Stimulated activated CD4-positive, alpha-beta T cell treated with anti-CD3 and anti-CD28 coated beads, Interleukin-1b, Interleukin-23, amount 100 ng/mL, for 4 hours (primary cell): ENCODE measurements at regions not wholly inside any gene's neighbourhood (a gene's known extent, or its start where the extent isn't known, plus 50 kb on each side); places are given as distances from the start of the nearest gene placed in this dataset.
"Not testable (repeated sequence)": the region's sequence is repeated elsewhere in the genome, so short reads cannot be mapped to it uniquely, and the experiment has no call there.

Experiments used
- DNase-seq, 2 donors: peaks; one replicate each; pipeline ENCODE4 v3.0.0-alpha.2; 2020; ENCODE audit warnings: low read depth in 2 of 2

DNA sequence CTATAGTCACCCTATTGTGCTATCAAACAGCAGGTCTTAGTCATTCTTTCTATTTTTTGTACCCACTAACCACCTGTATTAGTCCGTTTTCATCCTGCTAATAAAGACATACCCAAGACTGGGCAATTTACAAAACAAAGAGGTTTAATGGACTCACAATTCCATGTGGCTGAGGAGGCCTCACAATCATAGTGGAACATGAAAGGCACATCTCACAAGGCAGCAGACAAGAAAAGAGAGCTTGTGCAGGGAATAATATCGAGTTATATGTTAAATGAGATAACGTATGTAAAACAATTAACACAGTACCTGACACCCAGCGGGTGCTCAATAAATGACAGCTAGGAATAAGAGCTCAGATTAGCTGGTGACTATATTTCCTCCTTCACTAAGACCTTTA, 88.1 kb upstream of the WDR44 start:
- no peak for DNase-seq

DNA sequence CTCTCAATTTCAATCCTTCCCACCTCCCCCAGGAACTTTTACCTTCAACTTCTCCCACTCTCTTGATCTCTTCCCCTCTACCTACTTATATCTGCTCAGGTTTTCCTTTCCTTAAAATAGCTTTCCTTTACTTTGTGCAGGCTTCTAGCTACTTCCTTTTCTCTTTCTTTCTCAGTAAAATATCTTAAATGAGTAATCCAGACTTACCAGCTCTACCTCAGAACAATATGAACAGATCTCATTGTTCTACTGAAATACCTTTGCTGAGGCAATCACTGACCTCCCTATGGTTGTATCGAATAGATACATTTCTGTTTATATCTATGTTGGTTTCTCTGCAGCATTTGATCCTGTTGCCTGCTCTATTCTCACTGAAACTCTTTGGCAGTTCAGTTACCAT, 86.7 kb upstream of the WDR44 start:
- no peak for DNase-seq

DNA sequence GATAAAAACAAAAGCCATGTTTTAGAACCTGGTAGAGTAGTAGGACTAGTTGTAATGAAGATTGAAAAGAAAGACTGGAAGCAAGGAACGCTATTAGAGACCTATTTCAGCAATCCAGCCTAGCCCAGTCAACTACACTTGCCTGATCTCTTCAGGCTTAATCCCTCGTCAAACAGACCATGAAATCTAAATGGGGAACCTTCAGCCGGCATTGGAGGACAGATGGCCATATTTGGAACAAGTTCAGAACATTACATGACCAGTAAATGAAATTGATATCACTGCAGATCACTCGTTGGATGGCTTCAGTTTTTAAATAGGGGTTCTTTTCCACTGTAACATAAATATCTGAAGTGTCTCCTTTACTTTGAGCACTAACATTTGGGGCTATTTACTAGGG, 84.8 kb upstream of the WDR44 start:
- DNase-seq: no peak

DNA sequence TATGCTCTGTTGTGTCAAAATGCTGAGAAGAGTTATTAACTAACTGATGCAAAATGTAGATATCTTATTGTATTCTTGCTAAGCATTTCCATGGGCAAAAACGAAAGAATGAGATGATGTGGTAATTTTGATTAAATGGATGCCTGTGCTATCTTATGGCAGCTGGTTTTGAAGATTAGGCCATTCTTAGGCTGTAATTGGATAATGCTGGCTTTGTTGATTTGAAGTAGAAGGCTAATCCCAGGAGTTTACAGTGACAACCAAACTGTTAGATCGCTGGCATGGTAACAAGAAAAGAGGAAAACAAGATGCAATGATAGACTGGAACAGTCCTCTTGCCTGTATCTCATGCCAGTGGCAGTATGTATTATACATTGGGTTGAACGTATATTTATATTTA, 74.1 kb upstream of the WDR44 start:
- DNase-seq: no peak

DNA sequence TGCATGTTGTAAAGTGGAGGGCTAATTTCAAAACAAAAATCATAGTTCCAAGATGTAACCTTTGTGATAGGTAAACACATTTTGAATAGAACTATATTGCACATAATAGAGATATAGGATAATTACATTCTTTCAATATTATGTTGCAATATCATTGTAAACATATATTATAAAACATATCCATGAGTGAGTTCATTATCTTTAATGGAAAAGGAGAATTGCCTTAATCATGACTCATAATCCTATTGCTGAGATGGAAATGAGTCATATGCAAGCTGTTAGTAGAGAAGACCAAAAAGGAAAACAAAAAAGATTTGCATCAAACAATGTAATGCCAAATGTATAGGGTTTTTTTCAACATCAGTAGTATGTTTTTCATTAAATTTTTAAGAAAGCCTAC, 73.7 kb upstream of the WDR44 start:
- DNase-seq: no peak

DNA sequence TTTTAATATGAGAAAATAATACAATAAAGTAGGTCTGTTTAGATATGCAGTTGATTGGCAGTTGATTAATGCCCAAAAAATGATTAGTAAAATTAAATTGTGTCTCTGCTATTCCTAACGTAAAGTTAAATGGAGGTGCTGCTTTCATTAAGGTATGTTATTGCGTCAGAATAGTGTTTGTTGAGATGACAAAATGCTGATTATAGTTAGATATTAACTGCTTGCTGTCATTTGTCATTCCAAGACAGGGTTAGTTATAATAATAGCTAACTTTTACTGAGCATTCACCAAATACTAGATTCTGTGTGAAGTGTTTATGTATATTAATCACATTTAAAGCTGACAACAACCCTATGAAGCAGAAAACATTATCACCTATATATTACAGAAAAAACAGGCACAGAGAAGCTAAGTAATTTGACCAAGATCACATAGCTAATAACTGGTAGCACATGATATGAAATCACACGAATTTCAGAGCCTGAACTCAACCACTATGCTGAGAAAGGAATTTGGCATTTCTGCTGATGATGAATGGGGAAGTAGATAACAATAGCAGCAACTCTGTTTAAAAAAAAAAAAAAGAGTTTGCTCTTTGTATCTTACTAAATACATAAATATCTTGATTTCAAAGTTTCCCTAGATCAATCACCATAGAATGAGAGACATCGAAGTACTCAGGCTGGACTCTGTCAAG, 59.7 kb upstream of the WDR44 start:
- DNase-seq: no peak

DNA sequence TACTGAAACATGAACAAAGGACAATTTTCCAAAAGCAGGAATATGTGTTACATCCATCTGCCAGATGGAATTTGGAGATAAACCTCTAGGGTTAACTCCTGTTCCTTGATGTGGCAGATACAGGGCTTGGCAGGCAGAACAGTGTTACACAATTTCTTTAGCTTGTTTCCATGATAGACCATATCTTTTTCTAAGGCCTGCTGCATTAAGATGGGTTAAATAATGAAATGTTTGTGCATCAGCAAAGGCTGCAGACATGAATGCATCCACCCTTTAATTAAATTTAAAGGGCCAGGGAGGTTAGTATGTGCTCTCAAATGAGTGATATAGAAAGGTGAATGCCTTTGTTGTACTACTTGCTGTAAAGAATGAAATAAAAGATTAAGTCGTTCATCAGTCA, 50.1 kb upstream of the WDR44 start:
- not testable (repeated sequence) for DNase-seq
